Stomach (tissue), 8 donors: ENCODE measurements at regions not wholly inside any gene's neighbourhood (a gene's known extent, or its start where the extent isn't known, plus 50 kb on each side); places are given as distances from the start of the nearest gene placed in this dataset.

Source experiments
- DNase-seq, 2 donors: peaks; one replicate each; pipeline versions ENCODE4 v3.0.0 to v3.0.0-alpha.2; 2013 to 2019
- H3K27ac ChIP-seq, 5 donors: fragments of 200-600 bp in 4 of 5; sonication (generic) in 4 of 5; one replicate each; pipeline ENCODE4 v1.5.1; 2013 to 2019; ENCODE audit warnings: mild to moderate bottlenecking in 1 of 5, moderate library complexity in 1 of 5
- H3K27me3 ChIP-seq, 3 donors: fragments of 200-600 bp; sonication (generic); one replicate each; pipeline ENCODE4 v1.5.1; 2017 to 2019; ENCODE audit warnings: mixed run types in 1 of 3
- H3K36me3 ChIP-seq, 4 donors: fragments of 200-600 bp; sonication (generic); 1 replicate in 3 of 4; 2 replicates in 1 of 4; pipeline ENCODE4 v1.5.1; 2016 to 2019
- H3K4me1 ChIP-seq, 4 donors: fragments of 200-600 bp; sonication (generic); one replicate each; pipeline ENCODE4 v1.5.1; 2016 to 2019
- H3K4me3 ChIP-seq, 4 donors: fragments of 200-600 bp; sonication (generic) in 3 of 4; one replicate each; pipeline ENCODE4 v1.5.1; 2016 to 2019; ENCODE audit warnings: mild to moderate bottlenecking in 1 of 4
- H3K9me3 ChIP-seq, 4 donors: fragments of 200-600 bp; sonication (generic); one replicate each; pipeline ENCODE4 v1.5.1; 2016 to 2019
- EP300 ChIP-seq: sonication (generic); formaldehyde crosslinking; IDR thresholded peaks from one replicate; pipeline ENCODE4 v1.6.1; 2017; ENCODE audit warnings: antibody characterized with exemption
- POLR2A ChIP-seq, 4 donors: fragments of 450-650 bp; IDR thresholded peaks; one replicate each; pipeline ENCODE4 v1.6.1; 2016; ENCODE audit warnings: antibody characterized with exemption in 4 of 4, control low read depth in 2 of 4, mild to moderate bottlenecking in 1 of 4, moderate library complexity in 1 of 4
- POLR2AphosphoS5 ChIP-seq, 3 donors: sonication (generic); formaldehyde crosslinking; IDR thresholded peaks; one replicate each; pipeline ENCODE4 v1.6.1; 2016; ENCODE audit warnings: antibody characterized with exemption in 3 of 3
- whole genome bisulfite sequencing, 5 donors: extraction: QIAGEN DNeasy Blood & Tissue Kit in 3 of 5; methylation state at CpG; one replicate each; pipeline versions ENCODE4 v1.1.5 to v1.1.7; 2013 to 2018; 5-methylcytosine and 5-hydroxymethylcytosine counted together
- intact Hi-C: fragments of 100-400 bp; cut with DNase I; formaldehyde crosslinking; loops from one replicate; pipeline ENCODE4 v1.15.1; 2023; ENCODE audit warnings: low total_unique reads
- TF ChIP-seq, protein P1 (sequence below), 7 experiments: fragments of 450-650 bp in 4 of 7; fragments of 200-600 bp in 3 of 7; sonication (generic) in 3 of 7; IDR thresholded peaks; one replicate each; pipeline ENCODE4 v1.5.1; 2016 to 2019; ENCODE audit warnings: antibody characterized with exemption in 7 of 7, control low read depth in 2 of 7, mild to moderate bottlenecking in 1 of 7
- donor health status: healthy with polysubstance abuse.
- donor health status: Bipolar disorder and iron deficiency.
- donor health status: healthy.

DNA sequence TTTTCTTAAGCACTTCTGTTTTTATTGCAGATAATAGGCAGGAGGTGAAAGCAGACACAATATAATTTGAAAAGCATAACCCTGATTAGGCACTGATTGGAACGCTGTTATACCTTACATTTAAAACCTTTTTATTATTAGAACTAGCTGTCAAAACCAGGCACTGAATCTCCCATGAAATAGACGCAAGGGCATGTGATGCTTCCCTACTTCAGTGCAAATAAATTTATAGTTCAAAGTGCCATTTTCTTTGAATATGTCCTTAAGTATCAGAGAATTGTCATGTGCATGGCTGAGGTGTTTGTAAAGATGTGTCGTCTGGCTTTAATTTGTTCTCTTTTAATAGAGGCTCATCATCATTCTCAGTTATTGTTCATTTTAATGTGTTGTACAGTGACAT lies 386.0 kb downstream of the NR2F2 start:
- no peak for TF ChIP-seq POLR2AphosphoS5 (IDR thresholded peaks at IDR 0.05)
- no peak for TF ChIP-seq EP300
- TF ChIP-seq POLR2A (IDR thresholded peaks at IDR 0.05) = no peak
- TF ChIP-seq, protein P1, sequence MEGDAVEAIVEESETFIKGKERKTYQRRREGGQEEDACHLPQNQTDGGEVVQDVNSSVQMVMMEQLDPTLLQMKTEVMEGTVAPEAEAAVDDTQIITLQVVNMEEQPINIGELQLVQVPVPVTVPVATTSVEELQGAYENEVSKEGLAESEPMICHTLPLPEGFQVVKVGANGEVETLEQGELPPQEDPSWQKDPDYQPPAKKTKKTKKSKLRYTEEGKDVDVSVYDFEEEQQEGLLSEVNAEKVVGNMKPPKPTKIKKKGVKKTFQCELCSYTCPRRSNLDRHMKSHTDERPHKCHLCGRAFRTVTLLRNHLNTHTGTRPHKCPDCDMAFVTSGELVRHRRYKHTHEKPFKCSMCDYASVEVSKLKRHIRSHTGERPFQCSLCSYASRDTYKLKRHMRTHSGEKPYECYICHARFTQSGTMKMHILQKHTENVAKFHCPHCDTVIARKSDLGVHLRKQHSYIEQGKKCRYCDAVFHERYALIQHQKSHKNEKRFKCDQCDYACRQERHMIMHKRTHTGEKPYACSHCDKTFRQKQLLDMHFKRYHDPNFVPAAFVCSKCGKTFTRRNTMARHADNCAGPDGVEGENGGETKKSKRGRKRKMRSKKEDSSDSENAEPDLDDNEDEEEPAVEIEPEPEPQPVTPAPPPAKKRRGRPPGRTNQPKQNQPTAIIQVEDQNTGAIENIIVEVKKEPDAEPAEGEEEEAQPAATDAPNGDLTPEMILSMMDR (IDR thresholded peaks at IDR 0.05) = no peak
- Histone ChIP-seq H3K4me1 (no peaks in the 10 kb centered on the region), H3K9me3 (no peaks in the 10 kb centered on the region), H3K4me3 (no peak overlapping the region), H3K27me3 (no peaks in the 10 kb centered on the region), H3K36me3 (no peaks in the 10 kb centered on the region), H3K27ac (no peak overlapping the region)
- intact Hi-C loops = no loop called here
- no peak for DNase-seq
- 87 to 94% (median 90%) methylated on average over 3 of the region's 3 CpGs for WGBS, 5 donors

DNA sequence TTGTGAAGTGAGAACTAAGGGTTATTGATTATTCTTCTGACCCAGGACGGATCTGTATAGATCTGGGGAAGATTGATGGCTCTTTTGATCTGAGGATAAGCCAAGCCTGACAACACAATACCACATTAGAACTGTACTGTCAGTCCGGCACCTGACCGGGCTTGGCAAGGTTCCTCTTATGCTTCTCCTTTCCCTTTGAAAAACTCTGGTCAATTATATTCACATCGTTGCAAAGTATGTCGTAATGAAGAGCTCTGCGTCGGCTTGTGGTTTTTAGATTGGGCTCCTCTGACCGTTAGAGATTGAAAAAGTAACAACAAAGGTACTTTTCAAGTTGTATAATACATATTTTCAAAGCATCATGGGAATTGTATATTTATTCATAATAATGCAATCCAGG lies 389.8 kb downstream of the NR2F2 start:
- WGBS, 5 donors = 39 to 55% (median 41%) methylated on average over 8 of the region's 8 CpGs

GRCh38 chr15:96720656-96721055 lies 390.2 kb downstream of the NR2F2 start:
- WGBS, 5 donors = 46 to 83% (median 81%) methylated on average over 2 of the region's 2 CpGs
- intact Hi-C loops = no loop called here
- DNase-seq = no peak
- Histone ChIP-seq H3K27ac (no peak overlapping the region), H3K36me3 (no peaks in the 10 kb centered on the region), H3K27me3 (no peaks in the 10 kb centered on the region), H3K9me3 (no peaks in the 10 kb centered on the region), H3K4me3 (no peak overlapping the region), H3K4me1 (no peaks in the 10 kb centered on the region)
- no peak for TF ChIP-seq EP300
- TF ChIP-seq, protein P1 (IDR thresholded peaks at IDR 0.05) = no peak
- TF ChIP-seq POLR2AphosphoS5 (IDR thresholded peaks at IDR 0.05) = no peak
- no peak for TF ChIP-seq POLR2A (IDR thresholded peaks at IDR 0.05)

More for the DNA sequence above, 389.8 kb downstream of the NR2F2 start:
- Histone ChIP-seq H3K27me3 (no peaks in the 10 kb centered on the region), H3K4me1 (no peaks in the 10 kb centered on the region), H3K9me3 (no peaks in the 10 kb centered on the region), H3K36me3 (no peaks in the 10 kb centered on the region), H3K4me3 (no peak overlapping the region), H3K27ac (no peak overlapping the region)
- no peak for TF ChIP-seq POLR2AphosphoS5 (IDR thresholded peaks at IDR 0.05)
- no peak for TF ChIP-seq POLR2A (IDR thresholded peaks at IDR 0.05)
- TF ChIP-seq EP300 = no peak
- TF ChIP-seq, protein P1 (IDR thresholded peaks at IDR 0.05) = no peak
- intact Hi-C loops = no loop called here
- DNase-seq = no peak

- intact Hi-C loops = no loop called here
- no peak for TF ChIP-seq EP300
- TF ChIP-seq, protein P1 (IDR thresholded peaks at IDR 0.05) = no peak
- TF ChIP-seq POLR2A (IDR thresholded peaks at IDR 0.05) = no peak
- no peak for TF ChIP-seq POLR2AphosphoS5 (IDR thresholded peaks at IDR 0.05)
- no peaks in the 10 kb centered on the region for H3K27me3 ChIP-seq
- no peak overlapping the region for H3K27ac ChIP-seq
- H3K4me1 ChIP-seq = no peaks in the 10 kb centered on the region
- H3K9me3 ChIP-seq = no peaks in the 10 kb centered on the region
- no peak overlapping the region for H3K4me3 ChIP-seq
- WGBS, 5 donors = 54 to 62% (median 59%) methylated on average over 6 of the region's 6 CpGs
- no peak for DNase-seq
- H3K36me3 ChIP-seq = no peaks in the 10 kb centered on the region
These were observed 398.1 kb downstream of the NR2F2 start for GRCh38 chr15:96728591-96728990.
